H9 (cell line): ENCODE measurements at regions not wholly inside any gene's neighbourhood (a gene's known extent, or its start where the extent isn't known, plus 50 kb on each side); places are given as distances from the start of the nearest gene placed in this dataset.

Source experiments
- DNase-seq: peaks from one replicate; pipeline ENCODE4 v3.0.0-alpha.2; 2017
- H2AFZ ChIP-seq: one replicate; pipeline ENCODE4 v1.6.1; 2013; ENCODE audit warnings: mild to moderate bottlenecking, low read length, control low read depth, moderate library complexity
- H2AK5ac ChIP-seq: 2 replicates; pipeline ENCODE4 v1.6.1; 2013; ENCODE audit warnings: low read length, control low read depth, mixed read lengths; ENCODE audit not compliant: insufficient read length
- H2BK120ac ChIP-seq: one replicate; pipeline ENCODE4 v1.6.1; 2013; ENCODE audit warnings: low read depth, mild to moderate bottlenecking, low read length, control low read depth, inconsistent platforms; ENCODE audit not compliant: poor library complexity, severe bottlenecking
- H2BK12ac ChIP-seq: 2 replicates; pipeline ENCODE4 v1.6.1; 2013; ENCODE audit warnings: low read length, control low read depth, mixed read lengths, low read depth; ENCODE audit not compliant: insufficient read length
- H2BK15ac ChIP-seq: 2 replicates; pipeline ENCODE4 v1.6.1; 2013; ENCODE audit warnings: low read depth, low read length, control low read depth
- H2BK20ac ChIP-seq: one replicate; pipeline ENCODE4 v1.6.1; 2013; ENCODE audit warnings: low read depth, mild to moderate bottlenecking, low read length, control low read depth, inconsistent platforms; ENCODE audit not compliant: poor library complexity, severe bottlenecking
- H2BK5ac ChIP-seq: 2 replicates; pipeline ENCODE4 v1.6.1; 2013; ENCODE audit warnings: low read length, control low read depth, mixed read lengths; ENCODE audit not compliant: insufficient read length
- H3K14ac ChIP-seq: 2 replicates; pipeline ENCODE4 v1.6.1; 2013; ENCODE audit warnings: low read length, control low read depth; ENCODE audit not compliant: insufficient read depth
- H3K18ac ChIP-seq: 2 replicates; pipeline ENCODE4 v1.6.1; 2013; ENCODE audit warnings: low read depth, mild to moderate bottlenecking, mixed read lengths, low read length, control low read depth; ENCODE audit not compliant: insufficient read length
- H3K23ac ChIP-seq: 2 replicates; pipeline ENCODE4 v1.6.1; 2013; ENCODE audit warnings: low read length, control low read depth, mixed read lengths, low read depth; ENCODE audit not compliant: insufficient read length
- H3K23me2 ChIP-seq: 2 replicates; pipeline ENCODE4 v1.6.1; 2013; ENCODE audit warnings: low read depth, mild to moderate bottlenecking, mixed read lengths, low read length, control low read depth; ENCODE audit not compliant: insufficient read length, poor library complexity, severe bottlenecking
- H3K27ac ChIP-seq: 2 replicates; pipeline ENCODE4 v1.5.1; 2013; ENCODE audit warnings: low read length, control low read depth, mixed read lengths, low read depth; ENCODE audit not compliant: insufficient read length
- H3K27me3 ChIP-seq: 2 replicates; pipeline ENCODE4 v1.6.1; 2013; ENCODE audit warnings: low read length, control low read depth, inconsistent platforms; ENCODE audit not compliant: insufficient read depth
- H3K4ac ChIP-seq: 2 replicates; pipeline ENCODE4 v1.6.1; 2013; ENCODE audit warnings: low read depth, mild to moderate bottlenecking, control low read depth, inconsistent platforms, low read length, moderate library complexity
- H3K4me1 ChIP-seq: 2 replicates; pipeline ENCODE4 v1.6.1; 2013; ENCODE audit warnings: low read length, control low read depth, inconsistent platforms; ENCODE audit not compliant: insufficient read depth
- H3K4me2 ChIP-seq: 2 replicates; pipeline ENCODE4 v1.6.1; 2013; ENCODE audit warnings: low read length, control low read depth, mixed read lengths; ENCODE audit not compliant: insufficient read length, insufficient read depth
- H3K56ac ChIP-seq: 2 replicates; pipeline ENCODE4 v1.6.1; 2013; ENCODE audit warnings: low read depth, mild to moderate bottlenecking, mixed read lengths, low read length, control low read depth; ENCODE audit not compliant: insufficient read length
- H3K79me1 ChIP-seq: 2 replicates; pipeline ENCODE4 v1.6.1; 2013; ENCODE audit warnings: low read depth, mild to moderate bottlenecking, moderate library complexity, low read length, control low read depth, inconsistent platforms; ENCODE audit not compliant: insufficient read depth, poor library complexity, severe bottlenecking
- H3K79me2 ChIP-seq: 2 replicates; pipeline ENCODE4 v1.6.1; 2013; ENCODE audit warnings: low read length, control low read depth, inconsistent platforms; ENCODE audit not compliant: insufficient read depth
- H3K9ac ChIP-seq: 2 replicates; pipeline ENCODE4 v1.6.1; 2013; ENCODE audit warnings: low read length, control low read depth, mixed read lengths; ENCODE audit not compliant: insufficient read length; ENCODE audit errors: extremely low read depth
- H3K9me3 ChIP-seq: one replicate; pipeline ENCODE4 v1.6.1; 2013; ENCODE audit warnings: low read depth, low read length, inconsistent platforms; ENCODE audit not compliant: control insufficient read depth
- H3T11ph ChIP-seq: one replicate; pipeline ENCODE4 v1.6.1; 2013; ENCODE audit warnings: mild to moderate bottlenecking, low read length, control low read depth, inconsistent platforms
- H4K20me1 ChIP-seq: one replicate; pipeline ENCODE4 v1.6.1; 2013; ENCODE audit not compliant: control insufficient read depth, insufficient read length, insufficient read depth
- H4K5ac ChIP-seq: 2 replicates; pipeline ENCODE4 v1.6.1; 2013; ENCODE audit warnings: low read depth, mild to moderate bottlenecking, mixed read lengths, low read length, control low read depth; ENCODE audit not compliant: insufficient read length
- H4K8ac ChIP-seq: replicated peaks from 2 replicates; pipeline ENCODE4 v1.6.1; 2013; ENCODE audit warnings: low read length, control low read depth, mixed read lengths, low read depth; ENCODE audit not compliant: insufficient read length
- H4K91ac ChIP-seq: 2 replicates; pipeline ENCODE4 v1.6.1; 2013; ENCODE audit warnings: low read depth, mild to moderate bottlenecking, moderate library complexity, mixed read lengths, low read length, control low read depth; ENCODE audit not compliant: insufficient read length
- H3K27ac Mint-ChIP-seq, 3 experiments: 2 replicates in 2 of 3; 3 replicates in 1 of 3; pipeline ENCODE4 v1.8.0; 2020 to 2021; ENCODE audit warnings: mixed read lengths in 3 of 3, mild to moderate bottlenecking in 1 of 3, moderate library complexity in 1 of 3
- H3K27me3 Mint-ChIP-seq: 2 replicates; pipeline ENCODE4 v1.8.0; 2021; ENCODE audit warnings: low read depth, mild to moderate bottlenecking, moderate library complexity, mixed read lengths
- H3K36me3 Mint-ChIP-seq, 3 experiments: 2 replicates in 2 of 3; 3 replicates in 1 of 3; pipeline ENCODE4 v1.8.0; 2020 to 2021; ENCODE audit warnings: low read depth in 3 of 3, mixed read lengths in 3 of 3; ENCODE audit not compliant: insufficient read depth in 1 of 3
- H3K4me1 Mint-ChIP-seq, 2 experiments: 2 replicates each; pipeline ENCODE4 v1.8.0; 2020; ENCODE audit warnings: mixed read lengths in 2 of 2
- H3K4me3 Mint-ChIP-seq, 2 experiments: 2 replicates in 1 of 2; 3 replicates in 1 of 2; pipeline ENCODE4 v1.8.0; 2020 to 2021; ENCODE audit warnings: mild to moderate bottlenecking in 2 of 2, mixed read lengths in 2 of 2, moderate library complexity in 1 of 2
- H3K9me3 Mint-ChIP-seq, 2 experiments: 2 replicates in 1 of 2; 3 replicates in 1 of 2; pipeline ENCODE4 v1.8.0; 2020; ENCODE audit warnings: mild to moderate bottlenecking in 2 of 2, mixed read lengths in 2 of 2, moderate library complexity in 1 of 2
- CTCF ChIP-seq: fragments of 200-600 bp; sonication (generic); conservative IDR thresholded peaks from 3 replicates; pipeline ENCODE4 v1.8.0; 2021; ENCODE audit warnings: antibody characterized with exemption, mild to moderate bottlenecking
- WGBS: extraction: QIAGEN DNeasy Blood & Tissue Kit; methylation state at CpG from one replicate; pipeline ENCODE4 v1.1.7; 2013; ENCODE audit warnings: missing lambda C conversion rate, low lambda C conversion rate, mixed read lengths; ENCODE audit not compliant: insufficient read length; ENCODE audit errors: extremely low coverage; 5-methylcytosine and 5-hydroxymethylcytosine counted together

- H2BK5ac ChIP-seq = no peak overlapping the region
- no peaks in the 10 kb centered on the region for H4K20me1 ChIP-seq
- no peak overlapping the region for H3K4me3 Mint-ChIP-seq
- H3K27me3 Mint-ChIP-seq = no peaks in the 10 kb centered on the region
- H4K8ac ChIP-seq = no peak overlapping the region
- H2BK12ac ChIP-seq = no peak overlapping the region
- WGBS = no CpG with 5 or more reads among the region's 1 CpG
- no peak overlapping the region for H2BK120ac ChIP-seq
- no peaks in the 10 kb centered on the region for H3K79me1 ChIP-seq
- H3K18ac ChIP-seq = no peak overlapping the region
- no peaks in the 10 kb centered on the region for H3K4me1 Mint-ChIP-seq
- H3K27me3 ChIP-seq = no peaks in the 10 kb centered on the region
- H3K56ac ChIP-seq = no peak overlapping the region
- no peak overlapping the region for H2BK20ac ChIP-seq
- DNase-seq = no peak
- H3K9ac ChIP-seq = no peak overlapping the region
- H2AFZ ChIP-seq = no peak overlapping the region
- H3K79me2 ChIP-seq = no peaks in the 10 kb centered on the region
- no peak overlapping the region for H2BK15ac ChIP-seq
- H3K27ac ChIP-seq = no peak overlapping the region
- no peaks in the 10 kb centered on the region for H3K9me3 Mint-ChIP-seq
- TF ChIP-seq CTCF = no peak
- no peak overlapping the region for H2AK5ac ChIP-seq
- no peaks in the 10 kb centered on the region for H3K23me2 ChIP-seq
- H3K4ac ChIP-seq = no peak overlapping the region
- H3K23ac ChIP-seq = no peak overlapping the region
- no peak overlapping the region for H3K14ac ChIP-seq
- H3K36me3 Mint-ChIP-seq = no peaks in the 10 kb centered on the region
- H3K9me3 ChIP-seq = no peaks in the 10 kb centered on the region
- H3K4me1 ChIP-seq = no peaks in the 10 kb centered on the region
- H3T11ph ChIP-seq = no peak overlapping the region
- H4K5ac ChIP-seq = no peak overlapping the region
- H4K91ac ChIP-seq = no peak overlapping the region
- no peak overlapping the region for H3K4me2 ChIP-seq
- H3K27ac Mint-ChIP-seq = no peak overlapping the region
These were observed 681.0 kb downstream of the RPL10L start for GRCh38 chr14:45970621-45971020.
